Activated T-cell treated with anti-CD3 and anti-CD28 coated beads, Interleukin-2, amount 50 U/mL, for 24 hours (primary cell): ENCODE measurements at regions not wholly inside any gene's neighbourhood (a gene's known extent, or its start where the extent isn't known, plus 50 kb on each side); places are given as distances from the start of the nearest gene placed in this dataset.
A peak's percentile ranks its signal among the peaks of the same experiment; 100 is the strongest.

Experiments
- DNase-seq: peaks from one replicate; pipeline ENCODE4 v3.0.0-alpha.2; 2020
- H3K27ac Mint-ChIP-seq: 2 replicates; pipeline ENCODE4 v1.8.0; 2020; ENCODE audit warnings: mild to moderate bottlenecking, mixed read lengths
- H3K27me3 Mint-ChIP-seq: 2 replicates; pipeline ENCODE4 v1.8.0; 2020; ENCODE audit warnings: mixed read lengths
- H3K36me3 Mint-ChIP-seq: 2 replicates; pipeline ENCODE4 v1.8.0; 2020; ENCODE audit warnings: low read depth, mixed read lengths
- H3K4me1 Mint-ChIP-seq: 2 replicates; pipeline ENCODE4 v1.8.0; 2020; ENCODE audit warnings: low read depth, mixed read lengths
- H3K4me3 Mint-ChIP-seq: 2 replicates; pipeline ENCODE4 v1.8.0; 2020; ENCODE audit warnings: mild to moderate bottlenecking, moderate library complexity, mixed read lengths
- H3K9me3 Mint-ChIP-seq: 2 replicates; pipeline ENCODE4 v1.8.0; 2020; ENCODE audit warnings: mixed read lengths

DNA sequence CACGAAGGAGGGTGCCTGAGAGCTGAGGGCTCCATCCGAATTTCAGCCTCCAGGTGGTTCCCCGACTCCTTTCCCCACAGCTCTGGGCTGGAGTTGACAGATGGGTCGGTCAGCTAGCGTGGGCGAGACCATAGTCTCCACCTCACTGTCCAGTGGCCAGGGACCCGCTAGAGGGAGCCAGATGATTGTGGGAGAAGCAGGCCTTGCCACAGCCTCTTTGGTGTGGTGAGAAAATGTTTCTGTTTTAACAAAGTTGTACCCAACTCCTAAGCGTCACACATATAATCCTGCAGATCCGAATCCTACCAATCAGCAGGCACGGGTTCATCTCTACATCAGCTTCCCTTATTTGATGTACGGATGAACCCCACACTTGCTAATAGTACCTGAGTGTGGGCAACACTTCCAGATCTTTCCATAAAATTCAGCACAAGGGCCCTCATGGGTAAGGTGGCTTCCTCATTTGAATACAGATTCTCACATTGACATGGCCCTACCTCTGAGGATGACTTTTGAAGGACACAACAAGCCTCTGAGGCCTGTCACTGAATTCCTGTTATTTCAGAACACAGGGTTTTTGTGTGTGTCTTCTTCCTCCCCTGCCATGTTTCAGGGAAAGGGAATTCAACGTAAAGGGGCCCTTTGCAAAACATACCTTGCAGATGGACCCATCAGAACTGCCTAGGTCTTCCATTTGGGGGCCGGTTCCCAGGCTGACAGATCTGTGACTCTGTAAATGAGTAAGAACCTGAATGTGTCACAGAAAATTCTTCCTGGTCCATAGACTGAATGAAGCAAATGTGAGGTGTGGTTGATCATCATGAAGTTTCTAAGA lies 103.2 kb upstream of the DUSP22 start:
- Mint-ChIP-seq H3K4me1 (peaks cover 58% of the 10 kb centered on the region), H3K36me3 (no peaks in the 10 kb centered on the region), H3K27me3 (no peaks in the 10 kb centered on the region), H3K27ac (peak overlapping the region; percentile 95), H3K9me3 (no peaks in the 10 kb centered on the region), H3K4me3 (peak overlapping the region; percentile 55)
- peak; percentile 85 for DNase-seq

DNA sequence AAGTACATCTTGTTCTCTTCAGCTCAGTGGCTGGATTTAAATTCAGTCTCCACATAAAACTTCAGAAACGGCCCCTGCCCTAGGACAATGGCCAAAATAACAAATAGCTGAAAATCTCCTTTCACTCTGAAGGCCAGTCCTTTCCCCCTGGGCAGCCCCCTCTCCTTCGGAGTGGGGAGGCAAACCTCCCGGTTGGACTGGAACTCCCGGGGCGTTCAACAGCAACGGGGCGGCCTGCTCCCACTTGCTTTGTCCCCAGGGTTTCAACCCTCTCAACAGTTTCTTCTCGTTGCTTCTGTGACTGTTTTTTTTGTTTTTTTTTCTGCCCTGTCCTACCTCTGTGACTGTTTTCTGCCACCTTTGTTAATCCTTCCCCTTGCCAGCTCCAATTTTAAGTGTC lies 102.6 kb upstream of the DUSP22 start:
- Mint-ChIP-seq H3K4me3 (peak overlapping the region; percentile 55), H3K4me1 (peaks cover 61% of the 10 kb centered on the region), H3K27me3 (no peaks in the 10 kb centered on the region), H3K9me3 (no peaks in the 10 kb centered on the region), H3K27ac (peak overlapping the region; percentile 95), H3K36me3 (no peaks in the 10 kb centered on the region)
- DNase-seq: peak; percentile 52

DNA sequence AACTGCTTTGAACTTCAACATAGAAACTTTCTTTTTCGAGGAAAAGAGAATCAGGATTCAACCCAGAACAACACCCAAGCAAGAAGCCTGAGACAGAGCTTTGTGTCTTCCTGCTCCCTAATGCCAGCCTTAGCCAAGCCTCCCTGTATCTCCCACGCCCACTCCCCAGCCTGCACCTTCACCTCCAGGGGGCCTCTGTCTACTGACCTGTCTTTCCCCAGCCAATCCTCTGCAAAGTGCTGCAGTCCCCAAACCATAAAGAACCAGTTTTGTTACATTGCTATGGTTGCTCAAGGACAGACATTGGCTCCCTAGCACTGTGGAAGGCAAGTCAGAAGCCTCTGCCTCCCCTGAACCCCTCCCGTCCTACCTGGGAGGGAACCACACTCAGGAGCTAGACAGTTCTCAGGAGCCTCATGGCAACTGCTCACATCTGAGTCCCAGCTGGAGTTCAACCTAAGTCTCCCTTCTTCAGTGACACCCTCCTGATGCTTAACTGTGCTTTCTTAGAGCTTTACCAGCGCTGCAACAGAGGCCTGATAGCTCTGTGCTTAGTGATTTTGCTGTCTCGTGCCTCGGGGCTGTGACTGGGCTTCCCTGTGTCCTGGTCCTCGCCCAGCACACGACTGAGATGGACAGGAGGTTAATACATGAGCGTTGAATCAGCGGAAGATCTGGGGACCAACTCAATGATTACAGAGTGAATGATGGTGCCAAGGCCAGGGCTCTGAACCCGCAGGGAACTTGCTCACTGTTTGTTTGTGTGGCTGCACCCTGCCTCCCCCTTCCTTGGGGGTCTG lies 101.5 kb upstream of the DUSP22 start:
- H3K4me3 Mint-ChIP-seq: peak overlapping the region; percentile 9
- peak overlapping the region; percentile 95 for H3K27ac Mint-ChIP-seq
- H3K9me3 Mint-ChIP-seq: peaks cover 4% of the 10 kb centered on the region
- H3K4me1 Mint-ChIP-seq: peaks cover 73% of the 10 kb centered on the region
- no peak for DNase-seq
- no peaks in the 10 kb centered on the region for H3K27me3 Mint-ChIP-seq
- H3K36me3 Mint-ChIP-seq: no peaks in the 10 kb centered on the region

DNA sequence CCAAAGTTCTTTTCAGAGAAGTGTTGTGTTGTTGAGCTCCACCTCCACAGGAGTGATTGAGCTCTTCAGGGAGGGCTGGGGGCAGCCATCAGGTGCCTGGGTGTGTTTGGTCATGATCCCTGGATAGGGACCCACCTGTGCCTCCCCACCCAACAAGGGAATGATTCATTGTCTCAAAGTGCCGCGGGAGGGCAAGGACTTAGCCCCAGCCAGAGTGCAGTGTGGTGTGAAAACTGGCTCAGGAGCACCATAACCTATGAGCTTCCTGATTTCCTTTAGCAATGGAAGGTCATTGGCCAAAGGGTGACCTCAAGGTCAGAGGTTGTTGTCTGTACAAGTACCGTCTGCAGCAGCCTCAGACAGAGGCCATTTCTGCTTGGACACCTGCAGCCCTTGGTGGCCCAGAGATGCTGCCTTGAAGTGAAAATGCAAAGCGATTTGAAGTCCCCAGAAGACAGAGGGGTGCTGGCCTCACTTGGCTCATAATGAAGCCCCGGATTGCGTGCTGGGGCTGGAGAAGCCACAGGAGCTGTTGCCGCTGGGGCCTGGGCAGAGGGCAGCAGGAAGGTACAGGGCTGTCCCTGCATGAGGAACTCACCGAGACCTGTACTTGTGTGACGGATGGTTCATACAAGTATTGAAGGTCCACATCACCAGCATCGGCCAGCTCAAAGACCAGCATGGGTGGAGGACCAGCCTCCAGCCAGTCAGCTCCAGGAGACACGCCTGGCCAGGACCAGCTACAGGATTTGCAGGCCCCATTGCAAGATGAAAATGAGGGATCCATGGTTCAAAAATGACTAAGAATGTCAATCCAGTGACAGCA lies 100.6 kb upstream of the DUSP22 start:
- Mint-ChIP-seq H3K4me3 (no peak overlapping the region), H3K27ac (no peak overlapping the region), H3K4me1 (peaks cover 82% of the 10 kb centered on the region), H3K27me3 (no peaks in the 10 kb centered on the region), H3K36me3 (no peaks in the 10 kb centered on the region), H3K9me3 (peaks cover 10% of the 10 kb centered on the region)
- DNase-seq: peak; percentile 35

DNA sequence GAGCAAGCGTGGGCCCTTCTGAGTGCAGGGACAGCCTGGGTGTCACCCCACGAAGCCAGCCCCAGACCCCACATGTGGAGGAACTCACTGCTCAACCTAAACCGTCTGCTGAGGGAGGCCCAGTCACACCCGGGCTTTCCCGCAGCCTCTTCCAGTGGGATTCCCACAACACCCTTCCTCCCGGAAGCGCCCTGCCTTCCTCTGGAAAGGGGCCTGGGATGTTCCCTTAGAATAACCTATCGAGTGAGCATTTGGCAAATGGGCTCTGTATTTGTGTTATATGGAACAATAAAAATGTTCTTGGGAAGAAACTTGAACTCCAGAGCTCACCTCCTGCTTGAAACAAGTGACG lies 100.0 kb upstream of the DUSP22 start:
- Mint-ChIP-seq H3K9me3 (peaks cover 10% of the 10 kb centered on the region), H3K4me3 (no peak overlapping the region), H3K4me1 (peaks cover 86% of the 10 kb centered on the region), H3K27ac (no peak overlapping the region), H3K27me3 (no peaks in the 10 kb centered on the region), H3K36me3 (no peaks in the 10 kb centered on the region)
- DNase-seq: no peak

DNA sequence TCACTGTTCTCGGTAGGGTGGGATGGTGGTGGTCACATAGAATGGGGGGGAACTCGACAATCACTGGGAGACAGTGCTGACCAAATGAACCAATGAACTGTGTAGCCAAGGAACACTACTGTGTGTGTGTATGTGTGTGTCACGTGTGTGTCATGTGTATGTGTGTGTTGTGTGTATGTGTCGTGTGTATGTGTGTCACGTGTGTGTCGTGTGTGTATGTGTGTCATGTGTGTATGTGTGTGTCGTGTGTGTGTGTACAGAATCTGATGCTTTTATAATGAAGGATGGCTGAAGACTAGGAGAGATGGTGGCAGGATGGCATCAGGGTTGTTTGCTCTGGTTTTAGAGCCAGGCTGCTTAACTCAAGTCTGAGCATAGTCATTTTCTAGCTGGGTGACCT lies 99.1 kb upstream of the DUSP22 start:
- peak overlapping the region; percentile 92 for H3K27ac Mint-ChIP-seq
- H3K4me1 Mint-ChIP-seq: peaks cover 84% of the 10 kb centered on the region
- no peak overlapping the region for H3K4me3 Mint-ChIP-seq
- H3K27me3 Mint-ChIP-seq: no peaks in the 10 kb centered on the region
- peak; percentile 26 for DNase-seq
- H3K36me3 Mint-ChIP-seq: no peaks in the 10 kb centered on the region
- peaks cover 10% of the 10 kb centered on the region for H3K9me3 Mint-ChIP-seq

DNA sequence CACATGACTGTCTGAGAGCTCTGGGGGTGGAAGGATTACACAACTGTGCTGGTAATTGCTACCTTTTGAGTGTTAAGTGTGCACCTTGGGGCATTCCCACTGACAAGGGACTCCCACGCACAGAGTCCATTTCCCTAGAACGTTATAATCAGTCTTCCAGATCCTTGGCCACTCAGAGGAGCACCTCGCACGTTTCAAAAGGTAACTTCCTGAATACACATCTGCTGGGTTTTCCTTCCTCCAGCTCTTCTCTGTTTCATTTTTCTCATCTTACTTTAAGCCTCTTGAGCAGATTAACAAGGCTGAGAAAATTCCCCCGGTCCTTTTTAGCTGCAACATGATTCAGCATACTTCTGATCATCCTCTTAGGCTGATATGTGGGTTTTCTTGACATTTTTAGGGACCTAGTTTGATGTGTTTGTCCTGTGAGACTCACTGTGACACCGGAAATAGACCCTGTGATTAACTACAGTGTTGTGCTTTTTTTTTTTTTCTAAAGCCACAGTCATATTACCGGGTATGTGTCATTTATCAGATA lies 98.4 kb upstream of the DUSP22 start:
- Mint-ChIP-seq H3K4me1 (peaks cover 78% of the 10 kb centered on the region), H3K36me3 (no peaks in the 10 kb centered on the region), H3K27ac (peak overlapping the region; percentile 92), H3K9me3 (peaks cover 10% of the 10 kb centered on the region), H3K4me3 (peak overlapping the region; percentile 47), H3K27me3 (no peaks in the 10 kb centered on the region)
- peak; percentile 62 for DNase-seq

DNA sequence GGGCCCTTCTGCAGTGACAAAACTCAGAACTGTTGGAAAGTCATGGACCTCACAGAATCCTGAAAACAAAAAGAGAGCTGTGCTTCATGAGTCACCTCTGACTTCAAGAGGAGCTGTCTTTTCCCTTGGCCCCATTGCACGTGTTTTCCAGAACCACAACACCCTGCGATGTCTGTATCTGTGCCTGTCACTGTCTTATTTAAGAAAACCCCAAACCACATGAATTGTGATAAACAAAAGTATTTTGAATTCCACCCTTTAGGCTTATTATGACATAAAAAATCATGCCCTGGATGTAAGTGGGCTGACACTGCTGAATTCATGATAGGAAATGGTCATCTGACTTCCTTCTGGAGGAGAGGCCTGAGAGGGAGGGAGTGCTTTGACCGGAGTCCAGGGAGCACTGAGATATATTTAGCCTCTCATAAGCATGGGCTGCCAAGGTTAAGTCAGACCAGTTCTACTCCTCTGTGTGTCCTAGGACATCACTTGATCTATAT lies 96.4 kb upstream of the DUSP22 start:
- no peaks in the 10 kb centered on the region for H3K27me3 Mint-ChIP-seq
- H3K36me3 Mint-ChIP-seq: no peaks in the 10 kb centered on the region
- peaks cover 10% of the 10 kb centered on the region for H3K9me3 Mint-ChIP-seq
- peak; percentile 66 for DNase-seq
- H3K4me3 Mint-ChIP-seq: no peak overlapping the region
- peaks cover 57% of the 10 kb centered on the region for H3K4me1 Mint-ChIP-seq
- H3K27ac Mint-ChIP-seq: peak overlapping the region; percentile 92

DNA sequence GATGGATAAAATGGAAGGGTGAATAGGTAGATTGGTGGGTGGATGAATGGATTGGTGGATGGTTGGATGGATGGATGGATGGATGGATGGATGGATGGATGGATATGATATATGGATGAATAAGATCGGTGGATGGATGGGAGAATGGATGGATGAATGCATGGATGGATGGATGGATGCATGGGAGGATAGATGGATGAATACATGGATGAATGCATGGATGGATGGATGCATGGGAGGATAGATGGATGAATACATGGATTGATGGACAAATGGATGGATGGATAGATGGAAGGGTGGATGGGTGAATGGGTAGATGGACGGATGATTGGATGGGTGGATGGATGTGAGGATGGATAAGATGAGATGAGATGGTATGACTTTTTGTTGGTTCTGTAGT lies 95.7 kb upstream of the DUSP22 start:
- H3K27me3 Mint-ChIP-seq: no peaks in the 10 kb centered on the region
- peak overlapping the region; percentile 92 for H3K27ac Mint-ChIP-seq
- H3K9me3 Mint-ChIP-seq: peaks cover 10% of the 10 kb centered on the region
- no peaks in the 10 kb centered on the region for H3K36me3 Mint-ChIP-seq
- H3K4me1 Mint-ChIP-seq: peaks cover 51% of the 10 kb centered on the region
- DNase-seq: no peak
- H3K4me3 Mint-ChIP-seq: no peak overlapping the region

DNA sequence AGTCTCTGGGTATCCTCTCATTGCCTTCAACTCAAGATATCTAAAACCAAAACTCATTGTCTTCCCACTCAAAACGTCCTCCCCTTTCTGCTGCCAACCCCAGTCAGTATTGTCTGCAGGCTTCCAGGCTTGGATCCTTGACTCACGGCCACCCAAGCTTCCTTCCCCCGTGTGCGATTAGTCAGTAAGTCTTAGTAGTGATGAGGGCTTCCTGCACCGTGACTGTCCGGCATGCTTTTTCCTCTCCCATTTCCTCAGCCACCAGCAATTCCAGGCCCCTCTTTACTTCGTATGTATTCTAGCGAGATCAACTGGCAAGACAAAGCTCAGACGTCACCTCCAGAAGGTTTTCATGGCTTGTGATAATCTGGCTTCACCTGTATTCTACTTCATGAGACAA lies 88.6 kb upstream of the DUSP22 start:
- H3K9me3 Mint-ChIP-seq: no peaks in the 10 kb centered on the region
- peaks cover 11% of the 10 kb centered on the region for H3K4me1 Mint-ChIP-seq
- no peak overlapping the region for H3K4me3 Mint-ChIP-seq
- no peaks in the 10 kb centered on the region for H3K36me3 Mint-ChIP-seq
- no peaks in the 10 kb centered on the region for H3K27me3 Mint-ChIP-seq
- H3K27ac Mint-ChIP-seq: no peak overlapping the region
- no peak for DNase-seq

DNA sequence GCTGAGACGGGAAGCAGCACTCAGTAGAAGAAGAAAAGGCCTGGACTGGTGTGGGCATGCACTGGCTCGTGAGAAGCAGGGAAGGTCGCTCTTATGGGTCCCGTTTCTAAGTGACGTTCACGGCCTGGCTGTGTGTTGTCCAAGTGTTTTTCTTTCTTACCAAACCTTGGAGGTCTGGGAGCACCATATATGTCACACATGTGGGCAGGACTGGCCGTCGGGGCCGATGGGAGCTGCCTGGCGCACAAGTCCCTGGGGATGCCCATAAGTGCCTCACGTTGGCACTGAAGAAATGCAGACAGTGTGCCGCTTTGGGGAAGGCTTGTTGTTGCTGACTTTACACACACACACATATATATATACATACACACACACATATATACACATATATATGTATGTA lies 86.0 kb upstream of the DUSP22 start:
- H3K27me3 Mint-ChIP-seq: no peaks in the 10 kb centered on the region
- DNase-seq: no peak
- no peaks in the 10 kb centered on the region for H3K36me3 Mint-ChIP-seq
- no peak overlapping the region for H3K27ac Mint-ChIP-seq
- no peak overlapping the region for H3K4me3 Mint-ChIP-seq
- peaks cover 34% of the 10 kb centered on the region for H3K4me1 Mint-ChIP-seq
- H3K9me3 Mint-ChIP-seq: no peaks in the 10 kb centered on the region

DNA sequence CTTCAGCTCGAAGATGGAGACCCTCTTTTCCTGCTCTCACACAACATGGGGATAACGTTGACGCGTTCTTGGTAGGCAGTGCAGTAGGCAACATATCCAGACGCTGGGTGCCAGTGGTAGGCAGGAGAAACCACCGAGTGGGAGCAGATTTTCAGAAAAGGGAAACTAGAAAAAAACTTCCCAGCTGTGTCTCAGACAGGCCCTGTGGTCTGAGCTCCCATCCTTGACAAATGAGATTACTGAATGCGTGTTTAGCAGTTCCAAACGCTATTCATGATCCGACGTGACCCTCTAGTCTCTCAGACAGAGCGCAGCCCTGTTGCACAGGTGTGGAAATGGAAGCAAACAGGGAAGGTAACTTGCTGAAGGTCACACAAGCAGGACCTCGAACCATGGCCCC lies 83.9 kb upstream of the DUSP22 start:
- Mint-ChIP-seq H3K27me3 (peaks cover 5% of the 10 kb centered on the region), H3K4me1 (peaks cover 34% of the 10 kb centered on the region), H3K4me3 (no peak overlapping the region), H3K9me3 (no peaks in the 10 kb centered on the region), H3K36me3 (no peaks in the 10 kb centered on the region), H3K27ac (no peak overlapping the region)
- DNase-seq: no peak

DNA sequence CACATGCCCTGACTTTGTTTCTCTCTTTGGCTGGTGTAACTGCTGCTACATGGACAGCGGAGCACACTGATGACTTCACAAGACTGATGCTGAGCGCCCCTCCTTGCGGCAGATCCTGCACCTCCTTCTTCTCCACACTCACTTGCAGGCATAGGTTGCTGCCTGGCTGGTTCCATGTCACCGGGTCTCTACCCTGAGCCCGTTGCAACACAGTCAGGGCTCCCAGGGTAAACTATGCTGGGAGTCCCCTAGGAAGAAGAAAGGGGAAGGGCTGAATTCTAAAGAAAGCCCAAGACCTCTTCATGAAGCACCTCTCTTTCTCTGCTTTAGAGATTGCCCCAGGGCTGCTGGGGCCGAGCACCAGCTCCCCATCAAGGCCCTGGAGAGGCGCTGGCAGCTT lies 83.3 kb upstream of the DUSP22 start:
- peaks cover 5% of the 10 kb centered on the region for H3K27me3 Mint-ChIP-seq
- no peaks in the 10 kb centered on the region for H3K36me3 Mint-ChIP-seq
- H3K9me3 Mint-ChIP-seq: peaks cover 2% of the 10 kb centered on the region
- no peak overlapping the region for H3K4me3 Mint-ChIP-seq
- no peak overlapping the region for H3K27ac Mint-ChIP-seq
- no peak for DNase-seq
- H3K4me1 Mint-ChIP-seq: peaks cover 34% of the 10 kb centered on the region

DNA sequence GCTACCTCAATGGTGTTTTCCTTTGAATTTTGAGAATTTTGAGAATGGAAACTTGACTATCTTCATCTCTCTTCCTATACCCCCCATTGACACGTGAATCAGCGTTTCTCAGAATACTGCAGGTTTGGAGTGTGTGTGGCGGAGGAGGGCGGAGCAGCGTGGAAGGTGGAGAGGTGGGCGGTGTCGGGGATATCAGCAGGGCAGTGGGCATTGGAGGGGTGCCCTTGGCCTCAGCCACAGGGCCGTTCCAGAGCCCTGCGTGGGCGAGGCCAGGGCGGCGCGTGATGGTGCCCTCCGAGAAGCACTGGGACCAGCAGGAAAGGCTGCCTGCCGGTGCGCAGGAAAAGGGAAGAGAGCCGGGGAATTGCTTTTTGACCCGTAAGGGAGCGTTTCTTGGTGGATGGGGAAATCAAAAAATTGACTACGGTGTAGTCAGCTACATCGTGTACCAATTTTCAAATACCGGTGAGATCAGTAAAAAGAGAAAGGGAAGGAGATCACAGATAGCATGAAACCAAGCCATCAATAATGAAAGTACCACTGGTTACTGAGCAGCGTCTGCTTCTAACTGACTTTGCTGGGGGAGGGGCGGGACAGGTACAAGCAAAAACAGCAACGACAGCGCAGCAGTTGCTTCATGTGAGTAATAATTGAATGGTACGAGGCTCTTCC lies 82.7 kb upstream of the DUSP22 start:
- Mint-ChIP-seq H3K27me3 (peaks cover 5% of the 10 kb centered on the region), H3K4me1 (peaks cover 37% of the 10 kb centered on the region), H3K9me3 (peaks cover 5% of the 10 kb centered on the region), H3K4me3 (peak overlapping the region; percentile 61), H3K27ac (peak overlapping the region; percentile 87), H3K36me3 (no peaks in the 10 kb centered on the region)
- peak; percentile 64 for DNase-seq
